Prostate gland (tissue), 2 donors: ENCODE measurements at regions not wholly inside any gene's neighbourhood (a gene's known extent, or its start where the extent isn't known, plus 50 kb on each side); places are given as distances from the start of the nearest gene placed in this dataset.

Source experiments
- CTCF ChIP-seq, 4 experiments: fragments of 200-600 bp in 2 of 4; fragments of 450-650 bp in 2 of 4; sonication (generic) in 2 of 4; IDR thresholded peaks; 1 replicate in 3 of 4; 2 replicates in 1 of 4; pipeline ENCODE4 v1.5.1; 2016 to 2019; ENCODE audit warnings: antibody characterized with exemption in 4 of 4, mild to moderate bottlenecking in 2 of 4, moderate library complexity in 2 of 4
- POLR2A ChIP-seq: fragments of 450-650 bp; IDR thresholded peaks from one replicate; pipeline ENCODE4 v1.6.1; 2016; ENCODE audit warnings: antibody characterized with exemption, mild to moderate bottlenecking
- POLR2AphosphoS5 ChIP-seq: sonication (generic); formaldehyde crosslinking; IDR thresholded peaks from one replicate; pipeline ENCODE4 v1.6.1; 2017; ENCODE audit warnings: antibody characterized with exemption

GRCh38 chr1:2943686-2944260 is 77.5 kb upstream of the ACTRT2 start:
- TF ChIP-seq POLR2AphosphoS5: no peak
- TF ChIP-seq CTCF (IDR thresholded peaks at IDR 0.05): no peak
- TF ChIP-seq POLR2A: no peak
